ENCODE measurements at regions not wholly inside any gene's neighbourhood (a gene's known extent, or its start where the extent isn't known, plus 50 kb on each side); places are given as distances from the start of the nearest gene placed in this dataset.

DNA sequence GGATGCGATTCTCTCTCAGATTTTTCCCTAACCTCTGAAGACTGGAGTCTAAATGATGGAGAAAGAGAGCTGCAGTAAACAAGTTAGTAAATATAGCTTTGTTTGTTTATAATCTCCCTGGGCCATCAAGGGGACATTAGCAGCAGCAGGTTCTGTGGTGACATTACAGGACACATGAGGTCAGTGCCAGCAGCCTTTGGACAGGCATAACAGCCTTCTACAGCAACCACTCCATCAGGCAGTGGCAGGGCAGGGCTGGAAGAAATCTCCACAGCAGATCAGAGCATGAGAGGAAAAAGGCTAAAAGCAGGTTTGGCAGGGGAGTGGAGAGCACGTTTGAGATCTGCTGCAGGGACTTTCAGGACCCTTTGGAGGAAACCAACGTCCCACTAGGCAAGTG lies 127.6 kb upstream of the ACP3 start:
- DNase-seq (ENCODE audit: low spot score), result no peak

DNA sequence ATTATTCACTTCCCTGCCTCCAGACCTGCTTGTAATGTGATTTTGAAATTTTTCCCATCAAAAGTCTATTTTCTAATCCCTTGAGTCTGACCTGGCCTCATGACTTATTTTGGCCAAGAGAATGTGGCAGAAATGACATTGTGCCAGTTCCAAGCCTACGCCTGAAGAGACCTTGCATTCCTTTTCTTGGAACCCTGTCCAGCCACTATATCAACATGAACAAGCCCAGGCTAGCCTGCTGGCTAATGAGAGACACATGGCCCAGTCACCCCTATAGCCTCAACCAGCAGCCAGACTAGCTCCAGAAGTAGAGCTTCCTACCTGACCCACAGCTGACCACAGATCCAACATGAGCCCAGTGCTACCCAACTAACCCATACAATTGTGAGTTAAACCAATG lies 121.1 kb upstream of the ACP3 start:
- no peak for DNase-seq (ENCODE audit: low spot score)

DNA sequence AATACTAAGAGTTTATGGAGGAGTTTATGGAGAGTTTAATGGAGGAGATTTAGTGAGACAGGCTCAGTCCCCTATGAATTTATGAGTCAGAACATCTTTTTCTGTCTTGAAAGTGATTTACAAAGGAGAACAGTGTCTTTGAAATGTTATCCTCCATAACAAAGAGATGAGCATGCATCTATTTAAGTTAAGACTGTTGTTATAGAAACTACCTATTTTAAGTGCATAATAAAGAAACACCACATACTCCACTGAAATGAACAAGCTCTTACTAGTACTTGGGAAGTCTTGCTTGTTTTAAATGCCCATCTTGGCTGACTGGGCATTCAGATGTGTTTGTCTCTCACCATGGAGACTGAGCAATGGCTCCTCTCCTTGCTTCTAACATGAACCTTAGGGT lies 118.7 kb upstream of the ACP3 start:
- DNase-seq (ENCODE audit: low spot score), result no peak

DNA sequence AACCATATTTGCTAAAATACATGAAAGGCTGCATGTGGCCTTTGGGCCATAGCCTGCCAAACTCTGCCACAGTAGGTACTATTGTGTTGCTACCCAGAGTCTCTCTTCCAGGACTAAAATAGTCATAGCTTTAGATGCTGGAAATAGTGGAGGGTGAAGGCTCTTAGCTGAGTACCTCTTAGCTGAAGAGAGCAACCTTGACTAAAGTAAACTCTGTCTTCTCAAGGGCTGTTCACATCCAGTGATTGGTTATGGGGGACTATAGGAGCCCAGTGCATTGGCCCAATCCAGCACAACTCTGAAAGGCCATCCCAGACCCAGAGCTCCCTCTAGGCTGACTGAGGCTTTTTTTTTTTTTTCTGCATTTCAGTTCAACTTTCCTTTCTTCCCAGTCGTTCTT lies 117.8 kb upstream of the ACP3 start:
- no peak for DNase-seq (ENCODE audit: low spot score)

DNA sequence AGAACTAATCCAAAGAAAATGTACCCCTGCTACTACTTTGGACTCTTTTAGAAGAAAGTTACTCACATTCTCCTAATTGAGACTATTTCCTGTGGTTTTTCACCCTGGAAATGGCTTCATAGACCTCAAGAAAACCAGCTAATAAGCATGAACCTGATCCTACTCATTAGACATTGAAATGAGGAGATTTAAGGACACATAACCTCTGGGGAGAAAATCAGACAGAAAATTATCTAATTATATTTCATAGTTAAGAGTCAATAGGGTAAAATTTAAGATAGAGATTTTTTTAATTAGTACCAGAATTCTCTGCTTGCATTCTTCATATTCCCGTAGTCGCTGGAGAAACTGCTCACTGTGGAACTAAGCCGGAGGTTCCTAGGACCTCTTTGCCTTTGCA lies 114.6 kb upstream of the ACP3 start:
- no peak for DNase-seq (ENCODE audit: low spot score)

DNA sequence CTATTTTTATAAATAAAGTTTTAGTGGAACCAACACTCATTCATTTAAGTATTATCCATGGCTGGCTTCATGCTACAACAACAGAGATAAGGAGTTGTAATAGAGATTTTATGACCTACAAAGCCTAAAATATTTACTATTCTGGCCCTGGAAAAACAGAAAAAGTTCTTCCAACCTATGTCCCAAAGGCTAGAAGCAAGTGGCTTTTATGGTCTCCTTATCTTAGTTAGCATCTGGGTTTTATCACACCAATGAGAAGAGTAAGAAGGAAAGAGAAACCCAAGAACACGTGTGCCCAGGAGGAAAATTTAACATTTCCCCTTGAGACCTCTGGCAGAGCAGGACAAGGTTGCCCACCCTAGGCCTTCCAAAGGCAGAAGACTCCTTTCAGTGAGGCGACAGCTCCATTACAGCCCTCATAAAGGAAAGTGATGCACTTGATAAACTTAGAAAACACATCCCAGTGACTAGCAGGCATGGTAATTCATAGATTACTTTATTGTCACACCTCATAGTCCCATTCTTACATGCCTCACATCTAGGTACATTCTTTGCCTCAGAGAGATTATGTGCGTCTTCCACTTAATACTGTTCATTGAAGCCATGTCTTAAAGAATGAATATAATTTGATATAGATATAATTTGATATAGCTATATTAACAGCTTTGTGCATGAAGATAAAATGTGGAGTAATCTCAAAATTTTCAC lies 113.2 kb upstream of the ACP3 start:
- DNase-seq (ENCODE audit: low spot score), result no peak

DNA sequence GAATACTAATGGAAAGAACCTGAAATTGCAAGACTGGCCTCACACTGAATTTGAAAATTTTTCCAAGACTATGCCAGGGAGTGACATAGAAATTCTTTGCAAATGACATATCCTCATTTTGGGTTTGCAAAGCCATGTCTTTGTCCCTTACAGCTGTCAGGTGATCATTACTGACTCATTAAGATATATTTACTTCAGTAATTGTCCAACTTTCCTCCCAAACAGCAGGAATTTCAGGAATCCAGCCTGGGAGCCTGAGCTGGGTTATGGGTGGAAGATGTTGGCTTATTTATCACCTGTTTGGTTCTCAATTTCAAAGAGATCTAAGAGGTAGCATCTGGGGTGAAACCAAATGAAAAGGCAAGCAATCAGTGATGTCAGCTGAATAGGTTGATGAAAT lies 111.6 kb upstream of the ACP3 start:
- no peak for DNase-seq (ENCODE audit: low spot score)

DNA sequence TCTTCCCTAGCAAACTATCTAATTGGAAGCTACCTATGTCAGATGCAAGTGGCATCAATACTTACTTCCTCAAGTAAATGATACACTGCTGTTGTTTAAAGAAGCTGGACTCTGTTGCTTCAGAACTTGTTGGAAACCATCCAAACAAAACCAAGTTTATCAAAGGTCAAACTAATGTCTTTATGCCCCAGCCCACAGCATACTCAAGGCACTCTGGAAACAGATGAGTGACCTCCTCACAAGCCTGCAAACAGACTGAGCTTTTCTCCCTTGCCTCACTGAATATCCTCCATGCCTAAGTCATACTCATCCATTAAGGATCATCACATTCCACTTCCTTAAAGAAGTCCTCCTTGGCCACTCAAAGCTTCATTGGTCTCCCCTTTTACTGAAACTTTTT lies 107.4 kb upstream of the ACP3 start:
- no peak for DNase-seq (ENCODE audit: low spot score)

DNA sequence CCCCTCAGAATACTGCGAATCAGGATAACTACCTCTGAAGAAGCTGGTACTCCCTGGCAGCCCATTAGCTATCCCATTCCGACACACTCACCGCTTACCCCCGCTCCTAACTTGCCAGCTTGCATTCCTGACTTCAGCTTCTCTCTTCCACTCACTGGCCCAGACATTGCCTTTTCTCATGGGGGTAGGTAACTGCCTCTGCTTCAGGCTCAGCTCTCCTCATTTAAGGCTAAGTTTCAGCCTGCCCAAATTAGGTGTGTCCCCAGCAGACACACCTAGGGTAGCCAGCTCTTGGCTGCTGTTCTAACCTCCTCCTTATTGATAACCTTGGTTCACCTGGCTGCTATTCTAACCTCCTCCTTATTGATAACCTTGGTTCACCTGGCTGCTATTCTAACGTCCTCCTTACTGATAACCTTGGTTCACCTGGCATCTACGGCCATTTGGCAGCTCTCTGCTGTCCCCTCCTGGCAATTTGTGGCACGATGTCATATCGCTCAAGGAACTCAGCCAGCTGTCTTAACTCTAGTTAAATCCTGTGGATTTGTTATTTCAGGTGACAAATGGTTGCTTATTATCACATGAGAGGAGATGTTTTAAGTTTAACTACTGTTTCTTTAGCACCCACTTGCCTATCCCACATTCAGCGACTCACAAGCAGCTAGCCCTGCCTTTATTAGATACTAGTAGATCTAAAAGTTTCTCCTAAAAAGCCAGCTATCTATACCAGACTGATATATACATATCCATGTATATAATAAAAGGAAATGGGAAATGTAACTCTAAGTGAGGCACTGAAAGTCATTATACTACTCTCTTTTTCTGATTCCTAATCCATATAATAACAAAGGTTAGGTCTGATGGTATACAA lies 106.5 kb upstream of the ACP3 start:
- DNase-seq (ENCODE audit: low spot score), result peak; percentile 12

DNA sequence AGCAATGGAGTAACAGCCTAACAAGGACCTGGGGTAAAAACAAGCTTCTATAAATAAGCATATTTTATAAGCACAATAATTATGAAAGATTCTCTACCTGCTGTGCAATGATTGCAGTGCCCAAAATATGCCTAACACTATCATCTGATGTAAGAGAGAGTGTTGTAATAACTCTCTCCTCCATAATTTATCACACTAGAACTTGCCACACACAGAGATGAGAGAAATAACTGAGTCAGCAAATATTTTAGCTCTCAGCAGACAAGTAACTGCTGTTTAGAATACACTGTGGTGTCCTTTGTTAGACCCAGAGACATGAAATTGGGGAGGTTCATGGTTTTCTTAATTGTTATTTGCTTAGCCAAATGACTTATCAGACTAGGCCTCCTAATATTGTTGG lies 105.3 kb upstream of the ACP3 start:
- DNase-seq (ENCODE audit: low spot score), result no peak

DNA sequence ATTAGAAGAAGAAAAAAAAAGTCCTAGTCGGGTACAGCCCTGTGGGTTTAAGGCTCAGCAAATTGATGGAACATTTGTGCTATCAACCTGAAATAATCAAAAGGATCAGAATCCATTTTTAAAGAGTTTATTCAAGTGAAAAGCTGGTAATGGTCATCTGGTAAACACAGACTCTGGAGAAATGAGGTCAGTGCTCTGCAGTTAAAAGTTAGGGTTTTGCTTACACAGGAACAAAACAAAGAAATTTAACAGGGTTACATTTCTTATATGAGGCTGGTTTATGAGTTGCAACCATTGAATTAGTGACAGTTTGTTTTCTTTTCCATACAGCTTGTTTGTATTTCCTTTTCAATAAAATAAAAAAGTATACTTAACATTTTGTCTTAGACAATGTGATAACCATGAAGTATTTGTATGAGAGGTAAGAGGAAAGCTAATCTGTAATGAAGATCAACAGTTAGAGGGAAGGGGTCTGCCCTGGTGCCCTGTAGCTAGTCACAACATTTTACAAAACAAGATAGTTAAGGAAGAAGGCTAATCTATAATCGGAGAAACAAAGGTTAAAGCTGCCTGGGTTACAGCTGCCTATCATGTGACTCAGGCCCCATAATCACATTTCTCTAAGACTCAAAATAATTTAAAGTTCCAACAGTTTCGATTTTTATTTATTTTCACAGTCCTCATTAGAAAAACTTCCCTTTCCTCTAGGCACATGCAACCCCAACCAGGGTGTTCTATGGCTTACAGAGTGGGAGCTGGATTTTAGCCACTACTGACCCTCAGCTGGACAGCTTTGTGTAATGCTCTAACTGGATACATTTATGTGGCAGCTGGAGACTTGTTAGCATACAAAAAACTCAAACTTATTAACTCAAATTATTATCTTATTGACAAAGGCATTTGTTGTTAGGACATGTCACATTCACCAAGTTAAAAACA lies 98.1 kb upstream of the ACP3 start:
- DNase-seq (ENCODE audit: low spot score), result no peak

DNA sequence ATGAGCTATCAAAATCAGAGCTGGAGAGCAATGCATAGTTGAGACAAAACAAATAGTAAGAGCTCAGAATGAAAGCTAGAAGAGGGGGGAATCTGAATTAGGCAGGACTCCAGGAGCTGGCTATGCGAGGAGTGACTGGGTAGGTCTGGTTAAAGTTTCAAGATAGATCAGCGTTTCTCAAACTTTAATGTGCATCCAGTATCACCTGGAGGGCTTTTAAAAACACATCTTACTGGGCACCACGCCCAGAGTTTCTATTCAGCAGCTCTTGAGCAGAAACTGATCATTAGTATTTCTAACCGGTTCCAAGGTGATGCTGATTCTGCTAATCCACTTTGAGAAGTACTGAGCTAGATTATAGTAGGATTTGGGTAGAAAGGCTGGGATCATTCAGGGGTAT lies 96.2 kb upstream of the ACP3 start:
- no peak for DNase-seq (ENCODE audit: low spot score)

DNA sequence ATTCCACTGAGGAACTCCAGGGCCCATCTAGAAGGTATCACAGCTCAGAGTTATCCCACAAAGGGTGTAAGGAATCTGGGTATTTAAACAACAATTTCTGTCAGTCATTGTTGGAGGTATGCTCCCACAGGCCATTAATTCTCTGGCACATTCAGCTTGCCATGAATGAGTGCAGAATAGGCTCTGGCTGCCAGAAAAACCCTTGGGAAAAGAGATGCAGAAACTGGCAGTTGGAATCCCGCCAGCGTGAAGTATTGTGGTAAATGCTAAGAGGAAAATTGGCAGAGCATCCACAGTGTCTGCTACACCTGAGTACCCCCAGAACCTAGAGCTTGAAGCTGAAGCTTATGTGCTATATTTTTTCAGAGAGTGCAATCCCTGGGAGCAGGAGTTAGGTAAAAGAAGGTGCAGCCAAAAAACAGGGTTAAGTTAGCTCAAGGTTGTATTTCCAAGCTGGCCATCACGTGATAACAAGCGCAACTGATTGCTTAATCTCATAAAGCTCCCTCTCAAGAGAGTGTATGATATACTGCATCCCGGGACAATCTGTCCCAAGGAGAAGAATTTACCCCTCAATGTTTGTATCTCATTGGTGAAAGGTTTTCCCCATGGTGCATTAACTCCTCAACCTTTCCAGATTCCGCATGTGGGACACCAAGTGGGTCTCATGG lies 94.2 kb upstream of the ACP3 start:
- DNase-seq (ENCODE audit: low spot score), result no peak

DNA sequence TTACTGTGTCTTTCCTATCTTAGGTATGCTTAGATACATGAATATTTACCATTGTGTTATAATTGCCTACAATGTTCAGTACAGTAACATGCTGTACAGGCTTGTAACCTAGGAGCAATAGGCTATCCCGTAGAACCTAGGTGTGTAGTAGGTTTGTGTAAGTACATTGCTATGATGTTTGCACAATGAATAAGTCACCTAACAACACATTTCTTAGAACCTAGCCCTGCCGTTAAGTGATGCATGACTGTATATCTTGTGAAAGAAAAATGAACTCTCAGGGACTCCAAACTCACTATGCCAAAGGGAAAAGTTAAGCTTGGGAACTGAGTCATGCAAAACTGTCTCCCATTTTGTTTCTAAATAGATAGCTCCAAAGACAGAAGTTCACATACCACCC lies 91.5 kb upstream of the ACP3 start:
- peak; percentile 5 for DNase-seq (ENCODE audit: low spot score)

DNA sequence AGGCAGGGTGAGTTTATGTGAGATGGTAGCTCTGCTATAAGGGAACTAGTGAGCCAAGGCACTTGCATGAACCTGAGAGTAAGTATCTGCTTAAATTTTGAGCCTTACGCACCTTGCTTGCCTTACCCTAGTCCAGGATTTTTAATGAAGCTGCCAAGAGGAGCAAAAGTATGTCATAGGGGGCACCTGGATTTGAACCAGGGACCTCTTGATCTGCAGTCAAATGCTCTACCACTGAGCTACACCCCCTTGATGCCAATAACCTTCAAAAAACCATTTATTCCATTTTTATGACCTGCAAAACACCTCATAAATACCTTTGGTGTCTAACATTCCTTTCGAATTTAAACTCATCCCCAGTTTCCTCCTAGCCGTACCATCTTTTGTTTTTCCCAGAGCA lies 88.3 kb upstream of the ACP3 start:
- peak; percentile 22 for DNase-seq (ENCODE audit: low spot score)

DNA sequence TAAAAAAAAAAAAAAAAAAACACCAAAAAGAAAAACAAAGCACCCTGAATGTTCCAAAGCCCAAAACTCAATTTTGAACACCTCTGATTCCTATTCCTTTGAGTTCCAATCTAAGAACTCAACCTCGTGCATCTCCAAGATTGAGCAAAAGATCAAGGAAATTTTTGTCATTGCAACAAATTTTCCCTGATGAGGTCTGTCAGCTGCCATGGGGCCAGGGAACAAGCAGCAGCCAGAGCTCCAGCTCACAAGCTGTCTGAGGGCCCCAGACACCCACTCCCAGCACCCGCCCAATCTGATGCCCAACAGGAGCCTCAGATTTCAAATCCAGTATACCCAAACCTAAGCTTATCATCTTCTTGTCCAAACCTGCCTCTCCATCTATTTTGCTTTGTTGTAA lies 87.6 kb upstream of the ACP3 start:
- DNase-seq (ENCODE audit: low spot score), result no peak

DNA sequence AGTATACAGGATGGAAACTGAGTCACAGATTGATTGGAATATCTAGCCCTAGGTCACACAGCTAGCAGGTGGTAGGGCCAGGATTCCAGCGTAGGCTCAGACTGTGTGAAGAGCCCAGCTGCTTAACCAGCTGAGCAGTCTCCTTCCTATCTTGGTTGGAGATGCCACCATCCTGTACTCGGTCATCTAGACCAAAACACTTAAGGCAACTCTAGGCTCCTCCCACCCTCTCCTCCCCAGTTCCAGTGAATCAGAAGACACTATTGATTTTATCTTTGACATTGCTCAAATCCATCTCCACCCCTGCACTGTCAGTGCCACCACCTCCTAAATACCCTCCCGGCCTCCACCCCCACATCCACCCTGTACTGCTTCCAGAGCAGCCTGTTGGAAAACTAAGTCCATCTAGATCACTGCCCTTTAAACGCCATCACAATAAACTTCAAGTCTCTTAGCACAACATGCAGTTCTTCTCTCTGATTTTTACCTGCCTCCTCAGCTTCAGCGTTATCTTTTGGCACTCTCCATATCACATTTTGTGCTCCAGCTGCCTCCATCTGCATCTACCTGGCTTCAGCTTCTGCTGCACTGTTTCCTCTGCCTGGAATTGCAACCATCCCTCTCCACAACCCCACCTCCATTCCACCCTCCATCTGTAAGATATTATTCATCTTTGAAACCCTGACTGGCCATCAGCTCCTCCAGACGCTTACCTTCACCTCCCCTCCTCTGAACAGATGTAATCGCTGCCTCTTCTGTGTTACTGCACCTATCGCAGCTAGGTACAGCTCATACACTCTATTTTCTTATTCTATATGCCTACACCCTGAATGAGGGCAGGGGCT lies 86.8 kb upstream of the ACP3 start:
- no peak for DNase-seq (ENCODE audit: low spot score)

DNA sequence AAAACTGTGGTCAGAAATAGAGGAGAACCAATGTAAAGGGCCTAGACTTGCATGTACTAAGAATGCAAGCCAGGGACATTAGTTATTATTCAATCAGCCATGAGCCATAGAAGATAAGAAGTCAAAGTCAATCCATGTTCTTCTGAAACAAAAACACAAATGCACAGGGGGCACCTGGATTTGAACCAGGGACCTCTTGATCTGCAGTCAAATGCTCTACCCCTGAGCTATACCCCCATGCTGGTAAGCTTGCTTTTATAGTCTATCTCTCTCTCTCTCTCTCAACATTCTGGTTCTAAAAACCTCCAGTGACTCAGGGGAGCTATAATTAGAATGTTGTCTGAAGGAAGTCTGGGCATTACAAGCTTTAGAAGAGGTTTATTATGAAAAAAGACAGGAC lies 85.6 kb upstream of the ACP3 start:
- DNase-seq (ENCODE audit: low spot score), result peak; percentile 8

DNA sequence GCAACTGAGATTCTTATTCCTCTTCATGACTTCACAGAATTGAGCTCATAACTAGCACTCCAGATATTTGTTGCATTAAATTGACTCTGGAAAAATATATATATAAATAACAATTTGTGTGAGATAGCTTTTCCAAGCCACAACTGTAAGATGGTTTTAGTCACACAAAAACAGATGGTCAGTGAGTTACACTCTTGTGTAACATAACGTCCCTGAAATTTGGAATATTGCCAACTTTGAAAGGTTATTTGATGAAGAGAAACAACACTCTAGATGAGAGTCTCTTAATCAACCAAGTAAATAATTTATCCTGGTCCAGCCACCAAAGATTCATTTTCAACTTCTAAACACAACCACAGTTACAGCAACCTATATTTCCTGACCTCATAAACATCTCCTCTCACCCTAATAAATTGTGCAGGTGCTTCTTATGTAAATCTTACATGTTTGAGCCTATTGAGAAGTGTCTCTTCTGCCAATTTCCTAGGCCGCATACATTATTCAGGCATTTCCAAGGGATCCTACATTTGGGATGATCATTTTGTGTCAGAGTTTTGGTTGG lies 84.9 kb upstream of the ACP3 start:
- no peak for DNase-seq (ENCODE audit: low spot score)

DNA sequence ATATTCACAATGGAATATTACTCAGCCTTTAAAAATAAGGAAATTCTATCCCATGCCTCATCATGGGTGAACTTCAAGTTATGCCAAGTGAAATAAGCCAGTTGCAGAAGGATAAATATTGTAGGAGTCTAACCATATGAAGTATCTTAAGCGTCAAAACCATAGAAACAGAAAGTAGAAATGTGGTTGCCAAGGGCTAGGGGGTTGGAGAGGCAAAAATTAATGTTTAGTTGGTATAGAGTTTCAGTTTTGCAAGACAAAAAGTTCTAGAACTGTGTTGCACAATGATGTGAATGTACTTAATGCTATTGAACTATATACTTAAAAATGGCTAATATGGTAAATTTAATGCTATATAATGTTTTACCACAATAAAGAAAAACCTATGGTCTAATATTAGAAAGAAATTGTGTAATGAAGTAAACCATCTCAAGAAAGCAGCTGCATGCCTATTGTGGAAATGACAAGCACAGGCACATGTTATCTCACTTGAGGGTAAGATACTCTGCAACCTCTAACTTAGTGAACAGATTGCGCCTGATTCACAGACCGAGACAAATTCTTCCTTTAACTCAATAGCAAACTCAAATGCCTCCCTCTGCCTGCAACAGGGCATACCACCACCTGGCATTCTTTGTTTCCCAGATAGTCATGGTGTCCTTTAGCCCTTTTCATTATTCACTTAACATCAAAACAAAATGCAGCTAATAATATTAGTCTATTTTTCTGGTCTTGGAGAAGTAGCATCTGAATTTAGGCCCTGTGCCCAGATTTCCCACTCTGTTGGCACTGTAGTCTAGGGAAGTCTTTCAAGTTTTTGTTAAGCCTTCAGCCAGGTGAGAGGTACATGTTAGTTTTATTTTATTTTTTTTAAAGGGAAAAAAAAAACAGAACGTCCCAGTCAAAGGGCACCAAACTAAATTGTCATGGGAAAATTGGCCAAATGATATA lies 80.2 kb upstream of the ACP3 start:
- no peak for DNase-seq (ENCODE audit: low spot score)
